ENCODE measurements at regions not wholly inside any gene's neighbourhood (a gene's known extent, or its start where the extent isn't known, plus 50 kb on each side); places are given as distances from the start of the nearest gene placed in this dataset.

DNA sequence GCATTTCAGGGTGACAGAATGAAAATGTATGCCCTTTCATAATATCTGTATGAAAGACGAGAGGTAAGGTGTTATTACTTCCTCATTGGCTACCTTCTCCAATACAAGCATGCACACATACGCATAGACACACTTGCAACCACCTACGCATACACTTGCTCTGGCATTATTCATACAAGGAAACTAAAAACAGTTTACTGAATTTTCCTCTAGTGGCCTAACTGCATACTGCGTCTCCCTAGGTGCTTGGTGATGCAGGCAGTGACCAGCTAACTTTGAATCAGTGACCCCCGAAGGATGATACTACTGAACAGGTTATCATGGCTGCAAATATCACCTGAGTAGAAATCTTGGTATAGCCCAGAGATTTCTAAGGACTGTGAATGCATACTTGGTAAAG, 593.1 kb downstream of the PKHD1 start:
- Histone ChIP-seq H2AFZ (ENCODE audit: low read depth, low read length) (no peak overlapping the region), H3K4me2 (ENCODE audit: low read length) (no peak overlapping the region), H3K9ac (ENCODE audit: low read length) (no peak overlapping the region), H3K27me3 (ENCODE audit: insufficient read depth, low read length) (no peaks in the 10 kb centered on the region), H4K20me1 (ENCODE audit: insufficient read depth, low read length) (no peaks in the 10 kb centered on the region), H3K36me3 (ENCODE audit: insufficient read depth, low read length) (no peaks in the 10 kb centered on the region), H3K4me3 (ENCODE audit: insufficient read depth, low read depth, low read length) (no peak overlapping the region), H3K9me3 (ENCODE audit: insufficient read depth, low read depth, low read length) (no peaks in the 10 kb centered on the region), H3K4me1 (ENCODE audit: insufficient read depth, low read length) (no peaks in the 10 kb centered on the region), H3K27ac (ENCODE audit: low read depth, low read length) (no peak overlapping the region), H3K79me2 (ENCODE audit: insufficient read depth, low read length) (no peaks in the 10 kb centered on the region)
- Mint-ChIP-seq H3K27ac (ENCODE audit: unreplicated experiment) (no peak overlapping the region), H3K36me3 (ENCODE audit: low read depth, unreplicated experiment) (no peaks in the 10 kb centered on the region), H3K4me1 (ENCODE audit: low read depth, unreplicated experiment) (peaks cover 2% of the 10 kb centered on the region), H3K9me3 (ENCODE audit: unreplicated experiment) (no peaks in the 10 kb centered on the region), H3K27me3 (ENCODE audit: low read depth, unreplicated experiment) (no peaks in the 10 kb centered on the region), H3K4me3 (ENCODE audit: unreplicated experiment) (no peak overlapping the region)
- DNase-seq (ENCODE audit: low read depth) (no peak), FAIRE-seq (no peak)
- no peak for TF ChIP-seq CTCF (IDR thresholded peaks at IDR 0.05; ENCODE audit: insufficient read depth, low read depth, low read length)
- TF ChIP-seq EZH2 (IDR thresholded peaks at IDR 0.05; ENCODE audit: insufficient read depth, low read length), result no peak

DNA sequence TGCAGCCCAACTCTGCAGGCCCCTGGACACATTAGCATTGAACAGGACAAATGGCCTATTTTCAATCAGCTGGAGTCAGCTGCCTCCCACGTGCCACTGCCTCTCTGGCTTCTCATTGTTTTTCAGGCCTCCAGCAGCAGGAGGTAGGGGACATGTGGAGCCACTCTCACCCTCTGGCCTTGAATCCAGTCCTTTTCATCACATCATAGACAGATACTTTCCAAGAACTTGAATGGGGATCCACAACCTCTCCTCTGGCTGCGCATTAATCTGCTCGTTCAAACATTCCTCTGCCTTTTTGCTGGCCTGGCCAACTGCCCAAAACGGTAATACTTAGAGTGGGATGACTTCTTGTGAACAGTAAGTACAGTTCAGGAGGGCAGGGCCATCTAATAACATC, 592.3 kb downstream of the PKHD1 start:
- no peak for DNase-seq (ENCODE audit: low read depth)
- no peaks in the 10 kb centered on the region for H3K9me3 Mint-ChIP-seq (ENCODE audit: unreplicated experiment)
- no peaks in the 10 kb centered on the region for H3K36me3 Mint-ChIP-seq (ENCODE audit: low read depth, unreplicated experiment)
- Histone ChIP-seq H3K79me2 (ENCODE audit: insufficient read depth, low read length) (no peaks in the 10 kb centered on the region), H3K4me1 (ENCODE audit: insufficient read depth, low read length) (no peaks in the 10 kb centered on the region), H3K4me3 (ENCODE audit: insufficient read depth, low read depth, low read length) (no peak overlapping the region), H3K36me3 (ENCODE audit: insufficient read depth, low read length) (no peaks in the 10 kb centered on the region), H2AFZ (ENCODE audit: low read depth, low read length) (no peak overlapping the region), H3K27me3 (ENCODE audit: insufficient read depth, low read length) (no peaks in the 10 kb centered on the region), H3K27ac (ENCODE audit: low read depth, low read length) (no peak overlapping the region), H3K9me3 (ENCODE audit: insufficient read depth, low read depth, low read length) (no peaks in the 10 kb centered on the region), H4K20me1 (ENCODE audit: insufficient read depth, low read length) (no peaks in the 10 kb centered on the region), H3K4me2 (ENCODE audit: low read length) (no peak overlapping the region), H3K9ac (ENCODE audit: low read length) (no peak overlapping the region)
- TF ChIP-seq CTCF (IDR thresholded peaks at IDR 0.05; ENCODE audit: insufficient read depth, low read depth, low read length) (no peak), EZH2 (IDR thresholded peaks at IDR 0.05; ENCODE audit: insufficient read depth, low read length) (no peak)
- FAIRE-seq, result no peak
- no peaks in the 10 kb centered on the region for H3K4me1 Mint-ChIP-seq (ENCODE audit: low read depth, unreplicated experiment)
- no peak overlapping the region for H3K27ac Mint-ChIP-seq (ENCODE audit: unreplicated experiment)
- no peak overlapping the region for H3K4me3 Mint-ChIP-seq (ENCODE audit: unreplicated experiment)
- H3K27me3 Mint-ChIP-seq (ENCODE audit: low read depth, unreplicated experiment), result no peaks in the 10 kb centered on the region

GRCh38 chr6:51495610-51496396, 591.6 kb downstream of the PKHD1 start:
- Mint-ChIP-seq H3K4me1 (ENCODE audit: low read depth, unreplicated experiment) (no peaks in the 10 kb centered on the region), H3K36me3 (ENCODE audit: low read depth, unreplicated experiment) (no peaks in the 10 kb centered on the region), H3K27ac (ENCODE audit: unreplicated experiment) (no peak overlapping the region), H3K9me3 (ENCODE audit: unreplicated experiment) (no peaks in the 10 kb centered on the region), H3K4me3 (ENCODE audit: unreplicated experiment) (no peak overlapping the region), H3K27me3 (ENCODE audit: low read depth, unreplicated experiment) (no peaks in the 10 kb centered on the region)
- DNase-seq (ENCODE audit: low read depth) (no peak), FAIRE-seq (no peak)
- Histone ChIP-seq H3K4me3 (ENCODE audit: insufficient read depth, low read depth, low read length) (no peak overlapping the region), H4K20me1 (ENCODE audit: insufficient read depth, low read length) (no peaks in the 10 kb centered on the region), H3K79me2 (ENCODE audit: insufficient read depth, low read length) (no peaks in the 10 kb centered on the region), H3K27me3 (ENCODE audit: insufficient read depth, low read length) (no peaks in the 10 kb centered on the region), H3K36me3 (ENCODE audit: insufficient read depth, low read length) (no peaks in the 10 kb centered on the region), H2AFZ (ENCODE audit: low read depth, low read length) (no peak overlapping the region), H3K9ac (ENCODE audit: low read length) (no peak overlapping the region), H3K4me2 (ENCODE audit: low read length) (no peak overlapping the region), H3K4me1 (ENCODE audit: insufficient read depth, low read length) (no peaks in the 10 kb centered on the region), H3K9me3 (ENCODE audit: insufficient read depth, low read depth, low read length) (no peaks in the 10 kb centered on the region), H3K27ac (ENCODE audit: low read depth, low read length) (no peak overlapping the region)
- TF ChIP-seq EZH2 (IDR thresholded peaks at IDR 0.05; ENCODE audit: insufficient read depth, low read length) (no peak), CTCF (IDR thresholded peaks at IDR 0.05; ENCODE audit: insufficient read depth, low read depth, low read length) (no peak)
